Osteoblast (primary cell): ENCODE measurements at regions not wholly inside any gene's neighbourhood (a gene's known extent, or its start where the extent isn't known, plus 50 kb on each side); places are given as distances from the start of the nearest gene placed in this dataset.

Experiments used
- DNase-seq: peaks from one replicate; pipeline ENCODE4 v3.0.0; 2011; ENCODE audit warnings: low spot score, mixed read lengths; ENCODE audit not compliant: insufficient read length; ENCODE audit errors: missing footprints
- H2AFZ ChIP-seq: 2 replicates; pipeline ENCODE4 v1.6.0; 2011; ENCODE audit warnings: mild to moderate bottlenecking, low read length
- H3K27ac ChIP-seq: 2 replicates; pipeline ENCODE4 v1.5.1; 2011; ENCODE audit warnings: mild to moderate bottlenecking, low read depth, low read length, moderate library complexity
- H3K27me3 ChIP-seq: 2 replicates; pipeline ENCODE4 v1.6.0; 2012; ENCODE audit warnings: mild to moderate bottlenecking, control low read depth, inconsistent platforms, low read length, moderate library complexity; ENCODE audit not compliant: insufficient read depth
- H3K36me3 ChIP-seq: 2 replicates; pipeline ENCODE4 v1.5.1; 2011; ENCODE audit warnings: mild to moderate bottlenecking, low read length, control low read depth, moderate library complexity; ENCODE audit not compliant: insufficient read depth
- H3K4me1 ChIP-seq: 2 replicates; pipeline ENCODE4 v1.5.1; 2011; ENCODE audit warnings: mild to moderate bottlenecking, low read length, control low read depth, moderate library complexity; ENCODE audit not compliant: insufficient read depth
- H3K4me2 ChIP-seq: 2 replicates; pipeline ENCODE4 v1.6.0; 2011; ENCODE audit warnings: mild to moderate bottlenecking, low read length; ENCODE audit not compliant: insufficient read depth
- H3K4me3 ChIP-seq: fragments of 200-600 bp; sonication (generic); 3 replicates; pipeline ENCODE4 v1.5.1; 2012; ENCODE audit warnings: mild to moderate bottlenecking, low read length, inconsistent platforms; ENCODE audit not compliant: insufficient read depth
- H3K79me2 ChIP-seq: 2 replicates; pipeline ENCODE4 v1.6.0; 2012; ENCODE audit warnings: mild to moderate bottlenecking, low read length, control low read depth, inconsistent platforms; ENCODE audit not compliant: insufficient read depth
- H3K9me3 ChIP-seq: 2 replicates; pipeline ENCODE4 v1.5.1; 2011; ENCODE audit warnings: low read depth, low read length, control low read depth
- H4K20me1 ChIP-seq: 2 replicates; pipeline ENCODE4 v1.6.0; 2012; ENCODE audit warnings: mild to moderate bottlenecking, low read length, control low read depth; ENCODE audit not compliant: insufficient read depth
- TF ChIP-seq, protein P1 (sequence below): IDR thresholded peaks from 2 replicates; pipeline ENCODE4 v1.5.1; 2011; ENCODE audit warnings: mild to moderate bottlenecking, low read depth, low read length, moderate library complexity; ENCODE audit errors: extremely low read depth

DNA sequence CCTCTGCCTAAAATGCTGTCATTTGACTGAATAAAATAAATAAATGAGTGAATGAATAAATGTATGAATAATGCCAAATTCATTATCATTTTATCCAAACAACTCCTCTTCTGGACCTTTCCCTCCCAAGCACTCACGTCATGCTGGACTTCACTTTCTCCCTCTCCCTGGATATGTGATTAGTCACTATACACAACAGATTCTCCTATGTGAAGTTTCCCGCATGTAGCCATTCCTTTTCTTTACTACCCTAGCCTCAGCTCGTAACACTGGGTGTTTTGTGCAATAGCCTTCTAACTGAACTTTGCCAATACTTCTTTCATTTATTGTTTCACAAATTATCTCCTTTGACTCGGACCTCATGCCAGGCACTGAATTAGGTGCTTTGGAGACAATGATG, 87.6 kb upstream of the IL6 start:
- Histone ChIP-seq H3K79me2 (no peaks in the 10 kb centered on the region), H3K9me3 (peaks cover 2% of the 10 kb centered on the region), H3K27me3 (no peaks in the 10 kb centered on the region), H2AFZ (peak overlapping the region; percentile 60), H3K4me3 (no peak overlapping the region), H4K20me1 (no peaks in the 10 kb centered on the region), H3K4me1 (peaks cover 11% of the 10 kb centered on the region), H3K27ac (peak overlapping the region; percentile 91), H3K36me3 (no peaks in the 10 kb centered on the region), H3K4me2 (no peak overlapping the region)
- TF ChIP-seq, protein P1, sequence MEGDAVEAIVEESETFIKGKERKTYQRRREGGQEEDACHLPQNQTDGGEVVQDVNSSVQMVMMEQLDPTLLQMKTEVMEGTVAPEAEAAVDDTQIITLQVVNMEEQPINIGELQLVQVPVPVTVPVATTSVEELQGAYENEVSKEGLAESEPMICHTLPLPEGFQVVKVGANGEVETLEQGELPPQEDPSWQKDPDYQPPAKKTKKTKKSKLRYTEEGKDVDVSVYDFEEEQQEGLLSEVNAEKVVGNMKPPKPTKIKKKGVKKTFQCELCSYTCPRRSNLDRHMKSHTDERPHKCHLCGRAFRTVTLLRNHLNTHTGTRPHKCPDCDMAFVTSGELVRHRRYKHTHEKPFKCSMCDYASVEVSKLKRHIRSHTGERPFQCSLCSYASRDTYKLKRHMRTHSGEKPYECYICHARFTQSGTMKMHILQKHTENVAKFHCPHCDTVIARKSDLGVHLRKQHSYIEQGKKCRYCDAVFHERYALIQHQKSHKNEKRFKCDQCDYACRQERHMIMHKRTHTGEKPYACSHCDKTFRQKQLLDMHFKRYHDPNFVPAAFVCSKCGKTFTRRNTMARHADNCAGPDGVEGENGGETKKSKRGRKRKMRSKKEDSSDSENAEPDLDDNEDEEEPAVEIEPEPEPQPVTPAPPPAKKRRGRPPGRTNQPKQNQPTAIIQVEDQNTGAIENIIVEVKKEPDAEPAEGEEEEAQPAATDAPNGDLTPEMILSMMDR = no peak
- DNase-seq = peak; percentile 68

DNA sequence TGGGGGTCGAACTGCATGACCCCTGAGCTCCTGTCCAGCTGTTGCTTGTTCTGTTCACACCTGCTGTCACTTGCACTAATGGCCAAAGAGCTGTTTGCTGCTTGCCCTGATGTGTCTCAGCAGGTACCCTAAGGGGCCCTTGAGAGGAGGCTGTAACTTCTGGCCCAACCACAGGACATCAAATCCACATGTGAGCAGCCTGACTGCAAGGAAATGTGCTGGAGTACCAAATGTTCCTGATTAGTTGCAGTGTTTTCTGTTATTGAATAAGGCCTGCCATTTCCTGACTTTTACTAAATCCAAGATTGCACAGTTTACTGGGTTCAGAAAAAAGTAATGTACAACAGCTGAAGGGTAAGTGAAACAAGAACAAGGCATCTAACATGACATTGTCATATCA, 91.7 kb upstream of the IL6 start:
- Histone ChIP-seq H2AFZ (no peak overlapping the region), H3K27ac (no peak overlapping the region), H4K20me1 (no peaks in the 10 kb centered on the region), H3K27me3 (no peaks in the 10 kb centered on the region), H3K4me3 (no peak overlapping the region), H3K4me1 (peaks cover 45% of the 10 kb centered on the region), H3K9me3 (no peaks in the 10 kb centered on the region), H3K79me2 (no peaks in the 10 kb centered on the region), H3K4me2 (no peak overlapping the region), H3K36me3 (no peaks in the 10 kb centered on the region)
- DNase-seq = no peak
- TF ChIP-seq, protein P1 = no peak

DNA sequence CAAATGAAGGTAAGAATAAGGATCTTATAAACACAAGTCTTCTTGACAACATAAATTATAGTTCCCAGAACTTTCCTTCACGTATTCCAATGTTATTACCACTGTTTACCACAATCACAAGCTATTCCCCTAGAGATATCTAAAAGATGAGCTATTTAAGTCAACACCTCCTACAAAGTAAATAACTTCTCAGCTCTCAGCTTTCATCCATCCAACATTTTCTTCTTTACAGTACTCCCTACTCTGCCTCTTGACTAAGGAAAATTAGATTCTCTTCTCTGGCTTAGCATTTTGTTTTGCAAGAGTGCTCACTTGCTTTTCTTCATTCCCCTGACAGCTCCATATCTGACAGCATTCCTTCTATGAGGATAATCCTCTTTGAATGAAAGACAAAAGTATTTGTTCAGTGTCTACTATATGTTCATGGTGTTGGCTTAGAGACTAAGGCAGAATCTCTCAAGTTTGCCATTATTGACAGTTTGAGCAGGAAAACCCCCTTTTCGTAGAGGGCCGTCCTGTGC, 93.0 kb upstream of the IL6 start:
- H3K27ac ChIP-seq = peak overlapping the region; percentile 97
- H2AFZ ChIP-seq = no peak overlapping the region

DNA sequence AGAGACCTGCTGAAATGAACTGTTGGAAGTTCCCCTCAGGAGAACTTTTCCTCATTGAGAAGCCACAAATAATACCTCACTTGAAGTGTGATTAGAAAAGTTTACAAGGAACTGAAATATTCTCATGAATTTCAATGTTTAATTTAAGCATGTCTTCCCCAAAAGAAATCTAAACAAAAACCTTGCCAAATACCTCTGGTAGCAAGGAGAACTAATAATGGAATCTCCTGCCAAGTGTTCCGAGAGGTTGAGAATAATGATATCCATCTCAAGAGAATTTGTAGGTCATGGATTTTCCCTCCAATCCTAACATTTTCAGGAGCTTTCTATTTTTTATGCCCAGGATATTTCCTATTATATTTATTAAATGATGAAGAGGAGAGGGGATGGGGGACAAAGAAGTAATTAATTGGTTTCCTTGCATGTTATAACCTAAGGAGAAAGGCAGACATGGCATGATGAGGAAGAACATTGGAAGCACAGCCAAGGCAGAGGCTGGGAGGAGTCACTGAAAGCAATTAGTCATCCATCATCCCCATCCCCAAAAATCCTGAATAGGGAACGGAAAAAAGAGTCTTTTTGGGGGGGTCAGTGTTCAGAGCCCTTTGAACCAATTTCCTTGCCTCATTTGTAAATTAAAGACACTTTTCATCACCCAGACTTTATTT, 93.6 kb upstream of the IL6 start:
- Histone ChIP-seq H3K4me2 (peak overlapping the region; percentile 35), H3K27me3 (no peaks in the 10 kb centered on the region), H3K9me3 (no peaks in the 10 kb centered on the region), H3K27ac (peak overlapping the region; percentile 97), H3K36me3 (no peaks in the 10 kb centered on the region), H3K4me3 (no peak overlapping the region), H2AFZ (no peak overlapping the region), H4K20me1 (no peaks in the 10 kb centered on the region), H3K4me1 (peaks cover 40% of the 10 kb centered on the region), H3K79me2 (no peaks in the 10 kb centered on the region)
- DNase-seq = peak; percentile 62
- TF ChIP-seq, protein P1 = no peak

More for the DNA sequence above, 93.0 kb upstream of the IL6 start:
- TF ChIP-seq, protein P1 = no peak
- Histone ChIP-seq H3K4me1 (peaks cover 41% of the 10 kb centered on the region), H3K4me2 (peak overlapping the region; percentile 8), H3K27me3 (no peaks in the 10 kb centered on the region), H3K9me3 (no peaks in the 10 kb centered on the region), H3K79me2 (no peaks in the 10 kb centered on the region), H3K4me3 (no peak overlapping the region), H4K20me1 (no peaks in the 10 kb centered on the region), H3K36me3 (no peaks in the 10 kb centered on the region)
- DNase-seq = no peak
